A673 (cell line): ENCODE measurements at regions not wholly inside any gene's neighbourhood (a gene's known extent, or its start where the extent isn't known, plus 50 kb on each side); places are given as distances from the start of the nearest gene placed in this dataset.

ENCODE experiments used
- BruUV-seq: library from RNA; stranded (reverse); fragments of 400-500 nt; replicated peaks from 2 replicates; lab custom pipeline; 2021; lab: Mats Ljungman, UMichigan
- CTCF ChIA-PET: fragments of 300-600 bp; sonication (Branson Sonifier 250); formaldehyde crosslinking; loops from one replicate; lab custom pipeline; 2022; ENCODE audit warnings: antibody characterized with exemption; lab: Charles Lee
- POLR2A ChIA-PET: fragments of 300-600 bp; sonication (Branson Sonifier 250); formaldehyde crosslinking; loops from one replicate; lab custom pipeline; 2022; ENCODE audit warnings: antibody characterized with exemption; ENCODE audit not compliant: low non-redundant PET; lab: Charles Lee
- DNase-seq: peaks from one replicate; pipeline ENCODE4 v3.0.0-alpha.2; 2015; ENCODE audit warnings: low spot score
- H3K27ac ChIP-seq: fragments of 200-600 bp; sonication (generic); 2 replicates; pipeline ENCODE4 v1.5.1; 2016; ENCODE audit warnings: mixed run types, low read depth, mild to moderate bottlenecking, mixed read lengths, antibody characterized with exemption, low read length; ENCODE audit not compliant: poor library complexity, severe bottlenecking
- H3K27me3 ChIP-seq: fragments of 200-600 bp; sonication (generic); replicated peaks from 2 replicates; pipeline ENCODE4 v1.6.1; 2017; ENCODE audit warnings: mixed run types, low read depth, mild to moderate bottlenecking, mixed read lengths, antibody characterized with exemption, low read length; ENCODE audit not compliant: insufficient read depth, poor library complexity
- H3K36me3 ChIP-seq: fragments of 200-600 bp; sonication (generic); 2 replicates; pipeline ENCODE4 v1.6.1; 2016; ENCODE audit warnings: mixed run types, mild to moderate bottlenecking, mixed read lengths, antibody characterized with exemption, low read length; ENCODE audit not compliant: insufficient read depth, poor library complexity, severe bottlenecking
- H3K4me1 ChIP-seq: fragments of 200-600 bp; sonication (generic); 2 replicates; pipeline ENCODE4 v1.6.1; 2017; ENCODE audit warnings: mixed run types, mild to moderate bottlenecking, mixed read lengths, antibody characterized with exemption, low read length; ENCODE audit not compliant: insufficient read depth, poor library complexity, severe bottlenecking
- H3K4me3 ChIP-seq: fragments of 200-600 bp; sonication (generic); 2 replicates; pipeline ENCODE4 v1.5.1; 2016; ENCODE audit warnings: low read depth, mixed run types, mild to moderate bottlenecking, mixed read lengths, low read length; ENCODE audit not compliant: poor library complexity, severe bottlenecking
- H3K9me3 ChIP-seq: fragments of 200-600 bp; sonication (generic); 2 replicates; pipeline ENCODE4 v1.6.1; 2016; ENCODE audit warnings: mixed run types, low read depth, mild to moderate bottlenecking, mixed read lengths, antibody characterized with exemption, low read length; ENCODE audit not compliant: poor library complexity, severe bottlenecking
- CTCF ChIP-seq: fragments of 300-800, 200-600 bp; sonication (generic); conservative IDR thresholded peaks from 2 replicates; pipeline ENCODE4 v1.5.1; 2017; ENCODE audit warnings: low read depth, mild to moderate bottlenecking, antibody characterized with exemption, low read length, moderate library complexity, mixed read lengths
- EZH2 ChIP-seq: fragments of 200-600 bp; sonication (generic); IDR thresholded peaks from 2 replicates; pipeline ENCODE4 v1.6.1; 2017; ENCODE audit warnings: borderline replicate concordance, low read depth, mild to moderate bottlenecking, mixed read lengths, antibody characterized with exemption, low read length; ENCODE audit not compliant: poor library complexity, severe bottlenecking
- intact Hi-C: fragments of 100-400 bp; cut with micrococcal nuclease; formaldehyde crosslinking; loops from one replicate; pipeline ENCODE4 v1.10.0; 2022; ENCODE audit not compliant: unreplicated experiment

- Histone ChIP-seq H3K27me3 (no peaks in the 10 kb centered on the region), H3K4me1 (no peaks in the 10 kb centered on the region), H3K9me3 (no peaks in the 10 kb centered on the region), H3K4me3 (no peak overlapping the region), H3K27ac (no peak overlapping the region), H3K36me3 (no peaks in the 10 kb centered on the region)
- TF ChIP-seq EZH2 (no peak), CTCF (no peak)
- ChIA-PET POLR2A (no interaction called here), CTCF (no interaction called here)
- no peak for DNase-seq
- BruUV-seq, result no TSS peak
- intact Hi-C loops, result no loop called here
Observed at GRCh38 chr2:76427452-76427851, 716.7 kb upstream of the GCFC2 start.

- intact Hi-C loops, result no loop called here
- H3K9me3 ChIP-seq, result no peaks in the 10 kb centered on the region
- peak; percentile 33 for DNase-seq
- ChIA-PET POLR2A (no interaction called here), CTCF (no interaction called here)
- BruUV-seq, result no TSS peak
- H3K27me3 ChIP-seq, result no peaks in the 10 kb centered on the region
- no peak for TF ChIP-seq CTCF
- peak overlapping the region; percentile 29 for H3K4me3 ChIP-seq
- H3K27ac ChIP-seq, result no peak overlapping the region
- H3K4me1 ChIP-seq, result peaks cover 4% of the 10 kb centered on the region
- H3K36me3 ChIP-seq, result no peaks in the 10 kb centered on the region
Observed at GRCh38 chr2:76415821-76416220, 705.1 kb upstream of the GCFC2 start.

- no TSS peak for BruUV-seq
- no peaks in the 10 kb centered on the region for H3K36me3 ChIP-seq
- H3K9me3 ChIP-seq, result no peaks in the 10 kb centered on the region
- ChIA-PET CTCF (no interaction called here), POLR2A (no interaction called here)
- intact Hi-C loops, result no loop called here
- DNase-seq, result no peak
- H3K27me3 ChIP-seq, result no peaks in the 10 kb centered on the region
- H3K4me1 ChIP-seq, result peaks cover 4% of the 10 kb centered on the region
- no peak overlapping the region for H3K27ac ChIP-seq
- TF ChIP-seq CTCF (no peak), EZH2 (no peak)
- H3K4me3 ChIP-seq, result no peak overlapping the region
Observed at GRCh38 chr2:76413436-76413835, 702.7 kb upstream of the GCFC2 start.
